Activated T-cell treated with anti-CD3 and anti-CD28 coated beads, Interleukin-2, amount 50 U/mL, for 4 hours (primary cell): ENCODE measurements at regions not wholly inside any gene's neighbourhood (a gene's known extent, or its start where the extent isn't known, plus 50 kb on each side); places are given as distances from the start of the nearest gene placed in this dataset.

Source experiments
- ATAC-seq, 2 donors: fragments of 200-7000 bp; cut with Tn5 transposase; one replicate each; pipeline ENCODE4 v1.10.0; 2021
- DNase-seq: peaks from one replicate; pipeline ENCODE4 v3.0.0-alpha.2; 2020
- H3K27me3 Mint-ChIP-seq: one replicate; pipeline ENCODE4 v1.8.0; 2021; ENCODE audit warnings: low read depth, mixed read lengths
- H3K36me3 Mint-ChIP-seq: one replicate; pipeline ENCODE4 v1.8.0; 2022; ENCODE audit warnings: mixed read lengths; ENCODE audit not compliant: insufficient read depth
- H3K4me1 Mint-ChIP-seq: one replicate; pipeline ENCODE4 v1.8.0; 2021; ENCODE audit warnings: low read depth, mixed read lengths
- H3K4me3 Mint-ChIP-seq: one replicate; pipeline ENCODE4 v1.8.0; 2021; ENCODE audit warnings: mild to moderate bottlenecking, moderate library complexity, mixed read lengths
- H3K9me3 Mint-ChIP-seq: one replicate; pipeline ENCODE4 v1.8.0; 2021; ENCODE audit warnings: mixed read lengths

DNA sequence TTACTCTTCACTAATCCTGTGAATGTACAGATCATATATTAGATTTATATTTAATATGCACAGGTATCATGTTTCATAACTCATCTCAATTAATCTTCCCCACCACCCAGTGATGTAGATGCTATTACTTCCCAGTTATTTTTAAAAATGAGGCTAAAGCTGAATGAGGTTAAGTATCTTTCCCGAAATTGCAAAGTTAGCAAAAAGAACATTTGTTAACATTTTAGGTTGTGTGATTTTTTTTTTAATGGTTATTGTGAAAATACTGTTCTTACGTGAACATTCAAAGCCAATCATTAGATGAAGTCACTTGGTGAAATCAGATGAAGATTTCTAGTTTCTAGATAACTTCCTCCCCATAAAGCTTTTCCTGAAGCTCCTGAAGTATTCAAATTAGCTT lies 186.9 kb upstream of the PLEKHA5 start:
- Mint-ChIP-seq H3K4me1 (no peaks in the 10 kb centered on the region), H3K4me3 (no peak overlapping the region), H3K36me3 (no peaks in the 10 kb centered on the region), H3K9me3 (no peaks in the 10 kb centered on the region), H3K27me3 (no peaks in the 10 kb centered on the region)
- ATAC-seq (no peak), DNase-seq (no peak)

DNA sequence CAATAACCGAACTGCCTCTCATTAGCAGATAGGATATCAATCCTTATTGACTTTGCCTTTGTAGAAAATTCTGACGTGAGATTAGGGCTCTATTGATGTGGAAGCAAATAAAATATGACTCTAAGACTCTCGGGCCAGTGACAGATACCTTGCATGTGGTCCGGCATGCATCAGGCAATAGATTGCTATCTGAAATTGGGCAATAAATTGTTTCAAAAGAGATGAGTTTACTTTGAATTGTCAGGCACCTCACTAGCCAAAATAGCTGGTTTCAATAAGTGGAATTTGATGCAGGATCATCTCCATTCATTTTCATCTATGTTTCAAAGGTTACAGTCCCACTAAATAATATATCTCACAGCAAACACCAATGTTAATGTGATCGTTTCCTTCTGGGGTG lies 186.3 kb upstream of the PLEKHA5 start:
- no peaks in the 10 kb centered on the region for H3K4me1 Mint-ChIP-seq
- H3K36me3 Mint-ChIP-seq = no peaks in the 10 kb centered on the region
- DNase-seq (no peak), ATAC-seq (no peak)
- H3K27me3 Mint-ChIP-seq = no peaks in the 10 kb centered on the region
- no peaks in the 10 kb centered on the region for H3K9me3 Mint-ChIP-seq
- no peak overlapping the region for H3K4me3 Mint-ChIP-seq

DNA sequence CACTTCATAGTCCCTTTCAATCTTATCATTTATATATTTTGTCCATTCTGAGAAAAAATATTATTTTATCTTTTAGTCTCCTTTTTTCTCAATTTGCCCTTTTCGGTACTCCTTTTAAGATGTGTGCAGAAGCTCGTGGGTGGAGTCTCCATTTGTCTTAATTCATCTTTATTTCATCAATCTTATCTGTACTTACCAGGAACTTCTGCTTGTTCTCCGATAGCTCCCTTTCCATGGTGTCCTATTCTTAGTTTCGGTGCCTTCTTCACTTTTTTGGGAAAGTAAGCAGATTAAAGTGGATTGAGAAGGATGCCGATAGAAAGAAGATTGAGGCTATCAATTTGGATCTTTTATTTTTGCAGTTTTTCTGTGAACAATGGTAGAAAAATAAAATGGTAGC lies 183.4 kb upstream of the PLEKHA5 start:
- no peak overlapping the region for H3K4me3 Mint-ChIP-seq
- no peaks in the 10 kb centered on the region for H3K9me3 Mint-ChIP-seq
- no peak for ATAC-seq
- no peaks in the 10 kb centered on the region for H3K27me3 Mint-ChIP-seq
- no peaks in the 10 kb centered on the region for H3K36me3 Mint-ChIP-seq
- no peaks in the 10 kb centered on the region for H3K4me1 Mint-ChIP-seq
- no peak for DNase-seq

DNA sequence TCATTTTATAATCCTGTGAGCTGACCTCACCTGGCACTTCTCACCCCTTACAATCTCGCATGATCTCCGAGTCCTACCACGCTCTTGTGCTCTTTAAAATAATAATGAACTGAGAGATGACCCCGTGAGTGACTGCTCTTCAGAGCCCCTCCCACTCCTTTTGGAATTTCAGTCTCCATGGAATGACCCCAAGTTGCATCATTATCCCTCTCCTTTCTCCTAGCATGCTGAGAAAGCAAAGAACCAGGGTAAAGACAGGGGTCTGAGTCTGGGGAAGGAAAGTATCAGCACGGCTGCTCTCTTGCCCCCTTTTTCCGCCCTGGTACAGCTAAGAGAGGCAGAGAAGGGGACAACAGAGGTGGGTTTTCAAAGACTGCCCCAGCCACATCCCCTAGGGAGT lies 178.3 kb upstream of the PLEKHA5 start:
- Mint-ChIP-seq H3K27me3 (no peaks in the 10 kb centered on the region), H3K4me1 (no peaks in the 10 kb centered on the region), H3K4me3 (no peak overlapping the region), H3K9me3 (no peaks in the 10 kb centered on the region), H3K36me3 (no peaks in the 10 kb centered on the region)
- no peak for ATAC-seq
- DNase-seq = no peak

DNA sequence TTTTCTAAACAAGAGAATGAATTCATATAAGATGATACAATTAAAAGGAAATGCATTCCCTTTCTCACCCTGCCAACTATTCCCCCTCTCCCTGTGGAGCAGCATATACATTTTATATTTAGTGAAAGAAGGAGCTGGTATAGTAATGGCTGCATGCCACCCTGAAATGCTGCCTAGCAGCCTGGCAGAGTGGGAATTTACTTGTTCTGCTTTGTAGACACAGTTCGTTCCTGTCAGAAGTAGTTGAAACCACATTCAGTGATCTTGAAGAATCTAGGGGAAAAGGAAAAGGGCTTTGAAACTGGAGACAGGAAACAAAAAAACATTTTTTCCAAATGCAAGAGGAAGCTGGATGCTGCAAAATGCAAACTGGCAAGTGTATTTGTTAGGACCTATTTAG lies 176.0 kb upstream of the PLEKHA5 start:
- ATAC-seq = no peak
- Mint-ChIP-seq H3K27me3 (no peaks in the 10 kb centered on the region), H3K4me3 (no peak overlapping the region), H3K9me3 (no peaks in the 10 kb centered on the region), H3K4me1 (no peaks in the 10 kb centered on the region), H3K36me3 (no peaks in the 10 kb centered on the region)
- DNase-seq = no peak

DNA sequence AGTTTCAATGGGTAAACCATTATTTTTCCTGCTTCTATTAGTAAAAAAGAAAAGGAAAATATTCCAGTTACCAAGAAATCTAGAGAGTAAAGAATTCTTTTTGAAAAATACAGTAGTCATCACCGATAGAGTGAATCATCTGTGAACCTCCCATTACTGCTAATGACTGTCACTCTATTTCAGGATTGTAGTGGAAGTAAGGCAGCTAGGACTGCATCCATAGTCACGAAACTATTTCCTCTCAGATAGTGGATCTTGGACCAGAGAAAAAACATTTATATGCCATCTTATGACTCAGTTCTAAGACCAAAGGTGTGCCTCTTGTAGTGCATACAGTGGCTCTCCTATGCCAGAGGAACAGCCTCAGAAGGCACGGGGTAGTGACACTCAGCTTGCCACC lies 173.9 kb upstream of the PLEKHA5 start:
- H3K36me3 Mint-ChIP-seq = no peaks in the 10 kb centered on the region
- no peaks in the 10 kb centered on the region for H3K9me3 Mint-ChIP-seq
- no peaks in the 10 kb centered on the region for H3K27me3 Mint-ChIP-seq
- ATAC-seq (no peak), DNase-seq (no peak)
- H3K4me1 Mint-ChIP-seq = no peaks in the 10 kb centered on the region
- no peak overlapping the region for H3K4me3 Mint-ChIP-seq

DNA sequence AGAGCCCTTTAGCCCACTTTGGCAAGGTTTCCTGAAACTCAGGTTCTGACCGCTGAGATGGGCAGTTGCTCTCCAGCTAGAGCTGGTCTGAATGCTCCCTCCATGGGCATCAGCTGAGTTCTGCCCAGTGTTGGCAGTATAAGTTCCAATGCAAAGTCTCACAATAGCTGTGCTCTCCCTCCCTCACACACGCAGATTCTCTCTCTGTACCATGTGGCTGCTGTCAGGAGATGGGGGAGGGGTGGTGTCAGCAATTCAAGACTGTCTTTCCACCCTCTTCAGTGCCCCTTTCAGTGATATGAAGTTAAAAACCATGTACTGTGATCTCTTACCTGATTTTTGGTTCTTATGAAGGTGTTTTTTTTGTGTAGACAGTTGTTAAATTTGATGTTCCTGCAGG lies 164.3 kb upstream of the PLEKHA5 start:
- no peaks in the 10 kb centered on the region for H3K36me3 Mint-ChIP-seq
- H3K4me3 Mint-ChIP-seq = no peak overlapping the region
- peaks cover 3% of the 10 kb centered on the region for H3K9me3 Mint-ChIP-seq
- H3K4me1 Mint-ChIP-seq = no peaks in the 10 kb centered on the region
- no peaks in the 10 kb centered on the region for H3K27me3 Mint-ChIP-seq
- DNase-seq (no peak), ATAC-seq (no peak)

DNA sequence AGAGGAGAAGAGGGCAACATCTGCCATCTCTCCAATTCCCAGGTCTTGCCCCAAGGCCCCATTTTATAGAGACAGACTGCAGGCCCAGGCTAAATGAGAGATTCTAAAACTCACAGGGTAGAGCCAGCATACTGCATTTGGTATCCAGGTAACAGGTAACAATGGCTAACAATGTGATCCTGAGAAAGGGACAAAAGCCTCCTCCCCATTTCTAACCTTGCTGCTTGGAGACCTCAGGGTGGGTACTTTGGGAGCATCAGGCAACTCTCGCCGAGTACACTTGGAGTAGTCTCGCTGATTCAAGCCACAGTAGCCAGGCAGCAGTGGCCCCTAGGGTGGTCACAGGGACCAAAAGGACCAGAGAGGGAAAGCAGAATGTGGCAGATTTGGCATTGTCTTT lies 162.6 kb upstream of the PLEKHA5 start:
- H3K9me3 Mint-ChIP-seq = peaks cover under 1% of the 10 kb centered on the region
- DNase-seq (no peak), ATAC-seq (no peak)
- H3K36me3 Mint-ChIP-seq = no peaks in the 10 kb centered on the region
- no peaks in the 10 kb centered on the region for H3K4me1 Mint-ChIP-seq
- H3K4me3 Mint-ChIP-seq = no peak overlapping the region
- H3K27me3 Mint-ChIP-seq = no peaks in the 10 kb centered on the region

DNA sequence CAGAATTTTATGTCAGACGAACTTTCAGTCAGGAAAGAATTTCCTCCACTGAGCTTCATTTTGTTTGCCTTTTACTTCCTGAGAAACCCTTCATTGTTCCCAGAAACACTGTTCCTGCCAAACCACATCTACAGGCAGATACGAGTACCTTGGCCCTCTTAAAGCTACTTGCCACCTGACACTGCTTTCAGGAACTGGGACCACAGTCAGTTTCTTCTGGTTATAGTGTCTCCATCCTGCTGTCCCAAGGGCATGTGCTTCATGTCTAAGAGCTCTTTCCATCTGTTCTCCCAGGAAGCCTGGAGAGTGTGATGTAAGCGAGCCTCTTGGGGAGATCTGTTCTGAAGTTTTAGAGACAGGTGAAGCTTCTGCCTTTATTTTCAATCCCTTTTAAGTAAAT lies 161.7 kb upstream of the PLEKHA5 start:
- ATAC-seq (no peak), DNase-seq (no peak)
- H3K4me1 Mint-ChIP-seq = no peaks in the 10 kb centered on the region
- no peaks in the 10 kb centered on the region for H3K27me3 Mint-ChIP-seq
- H3K36me3 Mint-ChIP-seq = no peaks in the 10 kb centered on the region
- no peak overlapping the region for H3K4me3 Mint-ChIP-seq
- H3K9me3 Mint-ChIP-seq = no peaks in the 10 kb centered on the region

DNA sequence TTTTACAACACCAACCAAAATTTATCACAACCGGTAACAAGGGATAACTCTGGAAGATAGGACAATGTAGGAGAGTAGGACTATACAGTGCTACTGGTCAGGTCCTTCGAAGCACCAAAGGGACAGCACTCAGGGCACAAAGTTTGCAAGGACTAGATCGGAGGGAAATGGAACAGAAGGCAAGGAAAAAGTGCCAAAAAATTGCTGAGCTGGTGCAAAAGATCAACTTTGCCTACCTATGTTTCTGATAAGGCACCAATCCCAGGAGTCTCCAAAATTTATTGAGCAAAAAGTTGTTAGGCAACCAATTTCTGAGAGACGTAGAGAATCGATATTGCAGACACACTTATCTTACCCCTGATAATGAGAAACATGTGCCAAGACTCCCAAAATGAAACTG lies 160.0 kb upstream of the PLEKHA5 start:
- H3K36me3 Mint-ChIP-seq = no peaks in the 10 kb centered on the region
- H3K4me3 Mint-ChIP-seq = no peak overlapping the region
- ATAC-seq = no peak
- H3K9me3 Mint-ChIP-seq = no peaks in the 10 kb centered on the region
- no peaks in the 10 kb centered on the region for H3K4me1 Mint-ChIP-seq
- no peak for DNase-seq
- no peaks in the 10 kb centered on the region for H3K27me3 Mint-ChIP-seq

DNA sequence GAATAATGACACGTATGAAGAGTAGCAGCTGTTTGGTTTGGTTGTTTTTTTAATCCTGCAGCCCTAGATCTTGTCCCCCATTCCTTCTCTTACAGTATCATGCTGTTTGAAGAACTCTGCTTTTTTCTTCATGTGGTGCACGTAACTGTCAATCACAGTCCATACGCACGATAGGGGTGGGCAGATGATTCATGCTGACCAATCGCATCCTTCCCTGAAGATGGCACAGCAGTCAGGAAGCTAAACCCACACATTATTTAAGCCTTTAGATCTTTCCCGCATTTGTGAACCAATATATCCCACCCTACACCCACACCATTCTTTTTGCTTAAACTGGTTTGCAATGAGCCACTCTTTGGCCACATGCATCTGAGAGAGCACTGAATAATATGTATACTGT lies 158.9 kb upstream of the PLEKHA5 start:
- Mint-ChIP-seq H3K36me3 (no peaks in the 10 kb centered on the region), H3K4me3 (no peak overlapping the region), H3K4me1 (no peaks in the 10 kb centered on the region), H3K27me3 (no peaks in the 10 kb centered on the region), H3K9me3 (no peaks in the 10 kb centered on the region)
- ATAC-seq = no peak
- DNase-seq = no peak

DNA sequence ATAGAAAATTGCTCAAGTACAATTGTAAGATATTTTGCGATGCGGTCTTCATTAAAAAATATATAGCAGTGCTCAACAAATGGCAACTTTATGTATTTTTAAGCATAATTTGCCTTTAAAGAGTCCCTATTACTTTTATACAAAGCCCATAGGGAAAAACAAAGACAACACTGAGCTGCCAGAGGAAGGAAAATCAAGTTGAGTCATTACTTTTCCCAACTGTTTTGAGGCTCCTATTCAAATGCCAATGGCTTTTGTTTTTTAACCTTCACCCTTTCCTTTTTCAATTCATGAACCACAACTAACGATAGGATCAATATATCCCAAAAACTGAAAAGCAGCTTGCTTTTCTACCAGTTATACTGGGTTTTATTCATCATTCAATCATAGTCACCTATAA lies 157.6 kb upstream of the PLEKHA5 start:
- ATAC-seq (no peak), DNase-seq (no peak)
- H3K4me3 Mint-ChIP-seq = no peak overlapping the region
- H3K4me1 Mint-ChIP-seq = no peaks in the 10 kb centered on the region
- H3K27me3 Mint-ChIP-seq = no peaks in the 10 kb centered on the region
- H3K9me3 Mint-ChIP-seq = peaks cover under 1% of the 10 kb centered on the region
- no peaks in the 10 kb centered on the region for H3K36me3 Mint-ChIP-seq

DNA sequence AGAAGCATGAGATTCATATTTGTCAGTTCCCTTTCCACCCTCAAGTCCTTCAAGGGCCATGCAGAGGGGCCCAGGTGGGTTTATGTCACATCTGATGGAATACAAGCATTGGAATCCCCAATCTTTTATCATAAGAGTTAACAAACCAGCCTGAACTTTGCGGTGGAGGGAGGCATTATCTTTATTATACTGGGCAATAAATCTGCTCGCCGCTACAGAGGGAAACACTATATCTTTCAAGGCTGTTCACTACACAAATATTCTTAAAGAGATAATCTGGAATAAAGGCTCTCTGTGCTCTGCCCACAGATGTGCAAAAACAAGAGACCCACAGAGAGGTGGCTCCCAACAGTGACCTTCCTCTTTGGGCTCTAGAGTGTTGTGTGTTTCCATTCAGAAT lies 153.6 kb upstream of the PLEKHA5 start:
- no peaks in the 10 kb centered on the region for H3K4me1 Mint-ChIP-seq

DNA sequence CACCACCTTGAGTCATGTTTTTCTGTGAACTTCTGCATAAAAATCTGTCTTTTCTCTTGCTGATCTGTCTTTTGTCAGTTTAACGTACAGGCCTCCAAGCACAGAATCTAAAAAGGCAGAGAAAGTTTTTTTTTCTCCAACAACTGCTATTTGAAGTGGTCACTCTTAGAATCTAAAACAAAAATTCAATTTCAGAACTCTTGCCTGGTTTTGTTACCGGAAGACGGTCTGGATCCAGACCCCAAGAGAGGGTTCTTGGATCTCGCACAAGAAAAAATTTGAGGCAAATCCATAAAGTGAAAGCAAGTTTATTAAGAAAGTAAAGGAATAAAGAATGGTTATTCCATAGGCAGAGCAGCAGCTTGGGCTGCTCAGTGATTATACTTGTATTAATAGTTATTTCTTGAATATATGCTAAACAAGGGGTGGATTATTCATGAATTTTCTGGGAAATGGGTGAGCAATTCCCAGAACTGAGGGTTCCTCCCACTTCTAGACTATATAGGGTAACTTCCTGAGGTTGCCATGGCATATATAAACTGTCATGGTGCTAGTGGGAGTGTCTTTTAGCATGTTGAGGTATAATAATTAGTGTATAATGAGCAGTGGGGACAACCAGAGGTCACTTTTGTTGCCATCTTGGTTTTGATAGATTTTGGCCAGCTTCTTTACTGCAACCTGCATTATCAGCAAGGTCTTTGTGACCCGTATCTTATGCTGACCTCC lies 150.0 kb upstream of the PLEKHA5 start:
- Mint-ChIP-seq H3K36me3 (no peaks in the 10 kb centered on the region), H3K4me3 (no peak overlapping the region), H3K27me3 (no peaks in the 10 kb centered on the region), H3K4me1 (no peaks in the 10 kb centered on the region), H3K9me3 (peaks cover 17% of the 10 kb centered on the region)
- ATAC-seq (no peak), DNase-seq (no peak)

More for the DNA sequence above, 153.6 kb upstream of the PLEKHA5 start:
- no peaks in the 10 kb centered on the region for H3K27me3 Mint-ChIP-seq
- ATAC-seq (no peak), DNase-seq (no peak)
- H3K36me3 Mint-ChIP-seq = no peaks in the 10 kb centered on the region
- no peak overlapping the region for H3K4me3 Mint-ChIP-seq
- H3K9me3 Mint-ChIP-seq = peaks cover 17% of the 10 kb centered on the region

DNA sequence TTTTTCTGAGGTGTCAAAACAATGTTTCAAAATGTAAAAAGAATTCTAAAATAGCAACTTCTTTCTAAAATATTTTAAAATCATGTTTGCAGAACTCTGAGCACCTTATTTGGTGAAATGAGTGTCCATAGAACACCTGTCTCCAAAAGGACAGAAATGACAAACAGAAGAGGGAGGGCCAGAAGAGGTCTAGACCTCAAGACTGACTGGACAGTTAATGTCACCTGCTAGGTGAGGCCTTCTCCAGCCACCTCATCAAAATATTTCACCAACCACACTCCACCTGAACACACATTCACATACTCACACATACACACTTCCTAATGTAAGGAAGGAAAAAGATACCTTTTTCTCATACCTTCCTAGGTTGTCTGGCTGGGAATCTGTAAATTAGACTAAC lies 147.8 kb upstream of the PLEKHA5 start:
- Mint-ChIP-seq H3K36me3 (no peaks in the 10 kb centered on the region), H3K27me3 (no peaks in the 10 kb centered on the region), H3K9me3 (peaks cover 17% of the 10 kb centered on the region), H3K4me3 (no peak overlapping the region), H3K4me1 (no peaks in the 10 kb centered on the region)
- ATAC-seq (no peak), DNase-seq (no peak)
